ENCODE measurements at regions not wholly inside any gene's neighbourhood (a gene's known extent, or its start where the extent isn't known, plus 50 kb on each side); places are given as distances from the start of the nearest gene placed in this dataset.

GRCh38 chr2:234266952-234267351, 216.4 kb downstream of the SPP2 start:
- Histone ChIP-seq H4K20me1 (ENCODE audit: insufficient read depth, low read length) (no peaks in the 10 kb centered on the region), H2AFZ (ENCODE audit: insufficient read depth, low read depth, low read length, poor library complexity, severe bottlenecking) (no peak overlapping the region), H3K27ac (ENCODE audit: low read depth in 1 of 2, low read length in 2 of 2) (no peak overlapping the region), H3K9ac (ENCODE audit: insufficient read depth, low read length, poor library complexity, severe bottlenecking) (no peak overlapping the region), H3K4me1 (ENCODE audit: control insufficient read depth in 1 of 2, insufficient read depth in 2 of 2, low read length in 2 of 2) (no peaks in the 10 kb centered on the region), H3K4me3 (replicated peaks in 1 of 3; ENCODE audit: low read depth in 2 of 3, low read length in 3 of 3) (no peak overlapping the region), H3K36me3 (replicated peaks in 1 of 2; ENCODE audit: control insufficient read depth in 1 of 2, insufficient read depth in 2 of 2, low read length in 2 of 2) (no peaks in the 10 kb centered on the region), H3K4me2 (replicated peaks; ENCODE audit: extremely low read depth, low read length, poor library complexity, severe bottlenecking) (no peak overlapping the region), H3K27me3 (ENCODE audit: control insufficient read depth in 2 of 2, insufficient read depth in 2 of 2, low read length in 2 of 2) (peaks cover 0 to 3% of the 10 kb centered on the region in 2 donors), H3K79me2 (ENCODE audit: insufficient read depth, low read length) (no peaks in the 10 kb centered on the region), H3K9me3 (replicated peaks in 1 of 2; ENCODE audit: control insufficient read depth in 1 of 2, insufficient read depth in 1 of 2, low read length in 2 of 2) (no peaks in the 10 kb centered on the region)
- no peaks in the 10 kb centered on the region for H3K36me3 Mint-ChIP-seq
- DNase-seq: no peak
- TF ChIP-seq CTCF (IDR thresholded peaks at IDR 0.05): no peak
- WGBS (ENCODE audit: insufficient coverage): no CpG with 5 or more reads among the region's 1 CpG
- intact Hi-C loops (cut with micrococcal nuclease): no loop called here
- H3K4me1 Mint-ChIP-seq: no peaks in the 10 kb centered on the region
- H3K27me3 Mint-ChIP-seq (ENCODE audit: low read depth in 3 of 3): peaks cover 3 to 15% (median 14%) of the 10 kb centered on the region in 3 donors
- H3K4me3 Mint-ChIP-seq: no peak overlapping the region
- H3K27ac Mint-ChIP-seq: no peak overlapping the region
- peaks cover 0 to 2% (median 0%) of the 10 kb centered on the region in 7 donors for H3K9me3 Mint-ChIP-seq

GRCh38 chr2:234265206-234265605, 214.7 kb downstream of the SPP2 start:
- H3K36me3 ChIP-seq (replicated peaks in 1 of 2; ENCODE audit: control insufficient read depth in 1 of 2, insufficient read depth in 2 of 2, low read length in 2 of 2): no peaks in the 10 kb centered on the region
- Mint-ChIP-seq H3K27ac (no peak overlapping the region), H3K4me1 (no peaks in the 10 kb centered on the region), H3K36me3 (no peaks in the 10 kb centered on the region), H3K9me3 (peaks cover 0 to 2% (median 0%) of the 10 kb centered on the region in 7 donors), H3K27me3 (ENCODE audit: low read depth in 3 of 3) (peaks cover 3 to 17% (median 14%) of the 10 kb centered on the region in 3 donors), H3K4me3 (no peak overlapping the region)
- H4K20me1 ChIP-seq (ENCODE audit: insufficient read depth, low read length): no peaks in the 10 kb centered on the region
- H3K79me2 ChIP-seq (ENCODE audit: insufficient read depth, low read length): no peaks in the 10 kb centered on the region
- no peaks in the 10 kb centered on the region for H3K4me1 ChIP-seq (ENCODE audit: control insufficient read depth in 1 of 2, insufficient read depth in 2 of 2, low read length in 2 of 2)
- no peak overlapping the region for H2AFZ ChIP-seq (ENCODE audit: insufficient read depth, low read depth, low read length, poor library complexity, severe bottlenecking)
- H3K9ac ChIP-seq (ENCODE audit: insufficient read depth, low read length, poor library complexity, severe bottlenecking): no peak overlapping the region
- intact Hi-C loops (cut with micrococcal nuclease): no loop called here
- no peak for DNase-seq
- H3K9me3 ChIP-seq (replicated peaks in 1 of 2; ENCODE audit: control insufficient read depth in 1 of 2, insufficient read depth in 1 of 2, low read length in 2 of 2): no peaks in the 10 kb centered on the region
- no peak for TF ChIP-seq CTCF (IDR thresholded peaks at IDR 0.05)
- H3K4me2 ChIP-seq (replicated peaks; ENCODE audit: extremely low read depth, low read length, poor library complexity, severe bottlenecking): no peak overlapping the region
- H3K27ac ChIP-seq (ENCODE audit: low read depth in 1 of 2, low read length in 2 of 2): no peak overlapping the region
- peaks cover 0 to 3% of the 10 kb centered on the region in 2 donors for H3K27me3 ChIP-seq (ENCODE audit: control insufficient read depth in 2 of 2, insufficient read depth in 2 of 2, low read length in 2 of 2)
- WGBS (ENCODE audit: insufficient coverage): 100% methylated on average over 1 of the region's 2 CpGs
- H3K4me3 ChIP-seq (replicated peaks in 1 of 3; ENCODE audit: low read depth in 2 of 3, low read length in 3 of 3): no peak overlapping the region
